Spleen (tissue), 11 donors: ENCODE measurements at regions not wholly inside any gene's neighbourhood (a gene's known extent, or its start where the extent isn't known, plus 50 kb on each side); places are given as distances from the start of the nearest gene placed in this dataset.

Experiments used
- DNase-seq: peaks from one replicate; pipeline ENCODE4 v3.0.0-alpha.2; 2020
- H3K27ac ChIP-seq, 8 donors: fragments of 200-600 bp; sonication (generic) in 7 of 8; 1 replicate in 4 of 8; 2 replicates in 4 of 8; pipeline versions ENCODE4 v1.5.0 to v1.8.0; 2016 to 2021; ENCODE audit warnings: inconsistent platforms in 4 of 8, mild to moderate bottlenecking in 4 of 8, moderate library complexity in 1 of 8
- H3K27me3 ChIP-seq, 7 donors: fragments of 200-600 bp; sonication (generic) in 6 of 7; replicated peaks in 1 of 7; 1 replicate in 4 of 7; 2 replicates in 3 of 7; pipeline versions ENCODE4 v1.5.0 to v1.8.0; 2016 to 2021; ENCODE audit warnings: inconsistent platforms in 3 of 7, mild to moderate bottlenecking in 1 of 7
- H3K36me3 ChIP-seq, 6 donors: fragments of 200-600 bp; sonication (generic) in 5 of 6; 1 replicate in 4 of 6; 2 replicates in 2 of 6; pipeline versions ENCODE4 v1.5.0 to v1.8.0; 2016 to 2021; ENCODE audit warnings: inconsistent platforms in 2 of 6
- H3K4me1 ChIP-seq, 6 donors: fragments of 200-600 bp; sonication (generic) in 5 of 6; 1 replicate in 3 of 6; 2 replicates in 3 of 6; pipeline versions ENCODE4 v1.5.0 to v1.8.0; 2016 to 2021; ENCODE audit warnings: inconsistent platforms in 3 of 6
- H3K4me3 ChIP-seq, 8 donors: fragments of 200-600 bp; sonication (generic) in 7 of 8; 1 replicate in 4 of 8; 2 replicates in 4 of 8; pipeline versions ENCODE4 v1.5.0 to v1.8.0; 2016 to 2021; ENCODE audit warnings: inconsistent platforms in 4 of 8, mild to moderate bottlenecking in 4 of 8, moderate library complexity in 2 of 8
- H3K9me3 ChIP-seq, 8 donors: fragments of 200-600 bp; sonication (generic) in 7 of 8; 1 replicate in 4 of 8; 2 replicates in 4 of 8; pipeline versions ENCODE4 v1.5.0 to v1.8.0; 2016 to 2021; ENCODE audit warnings: inconsistent platforms in 4 of 8
- POLR2A ChIP-seq, 3 donors: fragments of 450-650 bp; IDR thresholded peaks; one replicate each; pipeline ENCODE4 v1.5.1; 2017; ENCODE audit warnings: antibody characterized with exemption in 3 of 3, mild to moderate bottlenecking in 1 of 3
- POLR2AphosphoS5 ChIP-seq, 3 donors: sonication (generic); formaldehyde crosslinking; IDR thresholded peaks; one replicate each; pipeline ENCODE4 v1.5.1; 2017; ENCODE audit warnings: antibody characterized with exemption in 3 of 3
- WGBS, 5 donors: extraction: QIAGEN DNeasy Blood & Tissue Kit in 3 of 5; methylation state at CpG; one replicate each; pipeline versions ENCODE4 v1.1.5 to v1.1.7; 2013 to 2018; 5-methylcytosine and 5-hydroxymethylcytosine counted together
- intact Hi-C: fragments of 100-400 bp; cut with DNase I; formaldehyde crosslinking; loops from one replicate; pipeline ENCODE4 v1.15.0; 2023; ENCODE audit warnings: low total_unique reads
- TF ChIP-seq, protein P1 (sequence below), 11 experiments: fragments of 200-600 bp in 7 of 11; fragments of 450-650 bp in 4 of 11; sonication (generic) in 4 of 11; IDR thresholded peaks in 8 of 11; conservative IDR thresholded peaks in 3 of 11; 1 replicate in 7 of 11; 2 replicates in 4 of 11; pipeline versions ENCODE4 v1.4.0 to v1.8.0; 2016 to 2021; ENCODE audit warnings: antibody characterized with exemption in 11 of 11, inconsistent platforms in 4 of 11, mild to moderate bottlenecking in 1 of 11
- donor health status: healthy with polysubstance abuse.
- donor health status: DM: no; HTN: no; CAD: no; lungs with moderate emphysema.
- donor health status: DM: no; HTN: no; CAD: no.
- donor health status: Bipolar disorder and iron deficiency.
- donor health status: healthy.
- donor health status: DM: no; HTN: no; CAD: no.
- donor health status: DM: yes; HTN: yes; CAD: no.

GRCh38 chr11:59008947-59009346 is 69.7 kb downstream of the GLYATL1 start:
- TF ChIP-seq POLR2A (IDR thresholded peaks at IDR 0.05) = no peak
- TF ChIP-seq POLR2AphosphoS5 (IDR thresholded peaks at IDR 0.05) = no peak
- TF ChIP-seq, protein P1, sequence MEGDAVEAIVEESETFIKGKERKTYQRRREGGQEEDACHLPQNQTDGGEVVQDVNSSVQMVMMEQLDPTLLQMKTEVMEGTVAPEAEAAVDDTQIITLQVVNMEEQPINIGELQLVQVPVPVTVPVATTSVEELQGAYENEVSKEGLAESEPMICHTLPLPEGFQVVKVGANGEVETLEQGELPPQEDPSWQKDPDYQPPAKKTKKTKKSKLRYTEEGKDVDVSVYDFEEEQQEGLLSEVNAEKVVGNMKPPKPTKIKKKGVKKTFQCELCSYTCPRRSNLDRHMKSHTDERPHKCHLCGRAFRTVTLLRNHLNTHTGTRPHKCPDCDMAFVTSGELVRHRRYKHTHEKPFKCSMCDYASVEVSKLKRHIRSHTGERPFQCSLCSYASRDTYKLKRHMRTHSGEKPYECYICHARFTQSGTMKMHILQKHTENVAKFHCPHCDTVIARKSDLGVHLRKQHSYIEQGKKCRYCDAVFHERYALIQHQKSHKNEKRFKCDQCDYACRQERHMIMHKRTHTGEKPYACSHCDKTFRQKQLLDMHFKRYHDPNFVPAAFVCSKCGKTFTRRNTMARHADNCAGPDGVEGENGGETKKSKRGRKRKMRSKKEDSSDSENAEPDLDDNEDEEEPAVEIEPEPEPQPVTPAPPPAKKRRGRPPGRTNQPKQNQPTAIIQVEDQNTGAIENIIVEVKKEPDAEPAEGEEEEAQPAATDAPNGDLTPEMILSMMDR (IDR thresholded peaks at IDR 0.05 in 8 of 11, conservative IDR thresholded peaks at IDR 0.05 in 3 of 11) = no peak
- Histone ChIP-seq H3K27ac (no peak overlapping the region), H3K36me3 (no peaks in the 10 kb centered on the region), H3K27me3 (no peaks in the 10 kb centered on the region), H3K4me3 (no peak overlapping the region), H3K4me1 (peaks cover 0 to 37% (median 18%) of the 10 kb centered on the region in 6 donors), H3K9me3 (no peaks in the 10 kb centered on the region)
- intact Hi-C loops = no loop called here
- 13 to 32% (median 26%) methylated on average over 1 of the region's 1 CpG for WGBS, 5 donors
- DNase-seq = no peak

GRCh38 chr11:59009661-59010060 is 70.4 kb downstream of the GLYATL1 start:
- Histone ChIP-seq H3K27ac (no peak overlapping the region), H3K9me3 (no peaks in the 10 kb centered on the region), H3K27me3 (no peaks in the 10 kb centered on the region), H3K4me1 (peaks cover 0 to 37% (median 18%) of the 10 kb centered on the region in 6 donors), H3K36me3 (no peaks in the 10 kb centered on the region), H3K4me3 (no peak overlapping the region)
- DNase-seq = no peak
- no peak for TF ChIP-seq POLR2A (IDR thresholded peaks at IDR 0.05)
- TF ChIP-seq POLR2AphosphoS5 (IDR thresholded peaks at IDR 0.05) = no peak
- TF ChIP-seq, protein P1 (IDR thresholded peaks at IDR 0.05 in 8 of 11, conservative IDR thresholded peaks at IDR 0.05 in 3 of 11) = no peak
- WGBS, 5 donors = 0 to 9% (median 8%) methylated on average over 2 of the region's 2 CpGs
- intact Hi-C loops = no loop called here

GRCh38 chr11:59010708-59011107 is 71.4 kb downstream of the GLYATL1 start:
- intact Hi-C loops = no loop called here
- TF ChIP-seq, protein P1 (IDR thresholded peaks at IDR 0.05 in 8 of 11, conservative IDR thresholded peaks at IDR 0.05 in 3 of 11) = no peak
- no peak for TF ChIP-seq POLR2AphosphoS5 (IDR thresholded peaks at IDR 0.05)
- no peak for TF ChIP-seq POLR2A (IDR thresholded peaks at IDR 0.05)
- 75 to 78% (median 77%) methylated on average over 3 of the region's 3 CpGs for whole genome bisulfite sequencing, 5 donors
- H3K4me1 ChIP-seq = peaks cover 0 to 37% (median 18%) of the 10 kb centered on the region in 6 donors
- no peaks in the 10 kb centered on the region for H3K27me3 ChIP-seq
- H3K27ac ChIP-seq = peak overlapping the region in 1 of 8 donors; percentile 6
- no peak for DNase-seq
- H3K9me3 ChIP-seq = peaks cover 0 to 6% (median 0%) of the 10 kb centered on the region in 8 donors
- no peak overlapping the region for H3K4me3 ChIP-seq
- no peaks in the 10 kb centered on the region for H3K36me3 ChIP-seq

DNA sequence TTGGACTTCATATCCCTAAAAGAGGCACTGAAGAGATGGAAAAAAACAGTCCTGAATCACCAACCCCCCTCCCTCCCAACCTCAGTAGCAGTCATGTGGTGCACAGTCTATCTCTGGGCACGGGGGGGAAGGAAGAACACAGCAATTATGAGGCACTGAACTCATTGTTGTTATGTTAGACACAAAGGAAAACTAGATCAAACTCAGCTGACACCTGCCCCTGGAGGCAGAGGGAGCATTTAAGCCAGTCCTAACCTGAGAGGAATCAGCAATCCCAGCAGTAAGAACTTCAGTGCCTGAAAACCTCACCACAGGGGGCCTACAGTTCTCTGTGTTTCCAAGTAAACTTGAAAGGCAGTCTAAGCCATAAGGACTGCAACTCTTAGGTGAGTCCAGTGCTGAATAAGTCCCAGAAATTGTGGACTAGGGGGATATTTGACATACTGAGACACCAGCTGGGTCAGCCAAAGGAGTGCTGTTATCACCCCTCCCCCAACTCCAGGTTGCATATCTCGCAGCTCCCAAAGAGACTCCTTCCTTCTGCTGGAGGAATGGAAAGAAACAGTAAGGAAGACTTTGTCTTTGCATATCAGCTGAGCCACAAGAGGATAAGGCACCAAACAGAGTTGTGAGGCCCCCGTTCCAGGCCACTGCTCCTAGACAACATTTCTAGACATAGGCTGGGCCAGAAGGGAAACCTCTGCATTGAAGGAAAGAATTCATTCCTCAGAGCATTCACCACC is 72.5 kb downstream of the GLYATL1 start:
- H3K27ac ChIP-seq = peak overlapping the region in 2 of 8 donors; percentile 10 to 14
- H3K36me3 ChIP-seq = no peaks in the 10 kb centered on the region
- H3K4me1 ChIP-seq = peaks cover 0 to 37% (median 18%) of the 10 kb centered on the region in 6 donors
- peaks cover 0 to 6% (median 0%) of the 10 kb centered on the region in 8 donors for H3K9me3 ChIP-seq
- WGBS, 5 donors = 53 to 63% (median 59%) methylated on average over 3 of the region's 3 CpGs
- TF ChIP-seq POLR2AphosphoS5 (IDR thresholded peaks at IDR 0.05) (no peak), POLR2A (IDR thresholded peaks at IDR 0.05) (no peak)
- TF ChIP-seq, protein P1 (IDR thresholded peaks at IDR 0.05 in 8 of 11, conservative IDR thresholded peaks at IDR 0.05 in 3 of 11) = no peak
- H3K4me3 ChIP-seq = no peak overlapping the region
- intact Hi-C loops = no loop called here
- H3K27me3 ChIP-seq = no peaks in the 10 kb centered on the region
- DNase-seq = peak; percentile 57
